Upper lobe of right lung (tissue), 1 donor: ENCODE measurements at regions not wholly inside any gene's neighbourhood (a gene's known extent, or its start where the extent isn't known, plus 50 kb on each side); places are given as distances from the start of the nearest gene placed in this dataset.

Experiments
- ATAC-seq: fragments of 200-7000 bp; cut with Tn5 transposase; one replicate; pipeline ENCODE4 v1.9.1; 2020; ENCODE audit warnings: mild to moderate bottlenecking, moderate library complexity
- DNase-seq: peaks from one replicate; pipeline ENCODE4 v3.0.0-alpha.2; 2020
- H3K27ac ChIP-seq: fragments of 200-600 bp; one replicate; pipeline ENCODE4 v1.8.0; 2022
- H3K27me3 ChIP-seq: fragments of 200-600 bp; one replicate; pipeline ENCODE4 v1.8.0; 2022; ENCODE audit warnings: mild to moderate bottlenecking
- H3K36me3 ChIP-seq: fragments of 200-600 bp; one replicate; pipeline ENCODE4 v1.8.0; 2022
- H3K4me1 ChIP-seq: fragments of 200-600 bp; one replicate; pipeline ENCODE4 v1.8.0; 2022
- H3K4me3 ChIP-seq: fragments of 200-600 bp; one replicate; pipeline ENCODE4 v1.8.0; 2022; ENCODE audit warnings: mild to moderate bottlenecking
- H3K9me3 ChIP-seq: fragments of 200-600 bp; one replicate; pipeline ENCODE4 v1.8.0; 2022
- intact Hi-C: fragments of 100-400 bp; cut with DNase I; formaldehyde crosslinking; loops from one replicate; pipeline ENCODE4 v1.11.0; 2022
- TF ChIP-seq, protein P1 (sequence below): fragments of 200-600 bp; IDR thresholded peaks from one replicate; pipeline ENCODE4 v1.8.0; 2022; ENCODE audit warnings: antibody characterized with exemption
- donor health status: DM: no; HTN: yes; CAD: no; lungs with severe emphysema.

DNA sequence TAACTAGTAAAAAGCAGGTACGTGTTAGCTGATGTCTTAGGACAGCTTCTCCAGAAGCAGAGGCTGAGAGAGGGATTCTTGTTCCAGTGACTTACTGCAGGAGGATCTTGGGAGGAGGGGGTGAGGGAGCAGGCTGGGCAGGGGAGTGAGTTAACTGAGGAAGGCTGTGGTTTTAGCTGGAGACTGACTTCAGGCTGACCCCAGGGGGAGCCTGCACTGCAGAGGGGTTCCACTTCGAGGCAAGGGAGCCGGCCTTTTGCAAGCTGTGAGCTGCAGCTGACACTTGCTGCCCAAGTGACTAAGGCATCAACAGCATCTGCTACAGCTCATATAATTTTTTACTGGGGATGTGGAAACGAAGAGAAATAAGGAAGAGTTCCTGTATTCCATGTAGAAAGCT is 50.4 kb upstream of the SOD1 start:
- ATAC-seq (no peak), DNase-seq (no peak)
- Histone ChIP-seq H3K27ac (no peak overlapping the region), H3K27me3 (no peaks in the 10 kb centered on the region), H3K9me3 (no peaks in the 10 kb centered on the region), H3K36me3 (no peaks in the 10 kb centered on the region), H3K4me3 (no peak overlapping the region), H3K4me1 (no peaks in the 10 kb centered on the region)
- intact Hi-C loops = loop anchor here (5.0 kb wide), 1 partner anchor 412 kb away; no protein-coding TSS in a partner anchor
- TF ChIP-seq, protein P1, sequence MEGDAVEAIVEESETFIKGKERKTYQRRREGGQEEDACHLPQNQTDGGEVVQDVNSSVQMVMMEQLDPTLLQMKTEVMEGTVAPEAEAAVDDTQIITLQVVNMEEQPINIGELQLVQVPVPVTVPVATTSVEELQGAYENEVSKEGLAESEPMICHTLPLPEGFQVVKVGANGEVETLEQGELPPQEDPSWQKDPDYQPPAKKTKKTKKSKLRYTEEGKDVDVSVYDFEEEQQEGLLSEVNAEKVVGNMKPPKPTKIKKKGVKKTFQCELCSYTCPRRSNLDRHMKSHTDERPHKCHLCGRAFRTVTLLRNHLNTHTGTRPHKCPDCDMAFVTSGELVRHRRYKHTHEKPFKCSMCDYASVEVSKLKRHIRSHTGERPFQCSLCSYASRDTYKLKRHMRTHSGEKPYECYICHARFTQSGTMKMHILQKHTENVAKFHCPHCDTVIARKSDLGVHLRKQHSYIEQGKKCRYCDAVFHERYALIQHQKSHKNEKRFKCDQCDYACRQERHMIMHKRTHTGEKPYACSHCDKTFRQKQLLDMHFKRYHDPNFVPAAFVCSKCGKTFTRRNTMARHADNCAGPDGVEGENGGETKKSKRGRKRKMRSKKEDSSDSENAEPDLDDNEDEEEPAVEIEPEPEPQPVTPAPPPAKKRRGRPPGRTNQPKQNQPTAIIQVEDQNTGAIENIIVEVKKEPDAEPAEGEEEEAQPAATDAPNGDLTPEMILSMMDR = no peak

DNA sequence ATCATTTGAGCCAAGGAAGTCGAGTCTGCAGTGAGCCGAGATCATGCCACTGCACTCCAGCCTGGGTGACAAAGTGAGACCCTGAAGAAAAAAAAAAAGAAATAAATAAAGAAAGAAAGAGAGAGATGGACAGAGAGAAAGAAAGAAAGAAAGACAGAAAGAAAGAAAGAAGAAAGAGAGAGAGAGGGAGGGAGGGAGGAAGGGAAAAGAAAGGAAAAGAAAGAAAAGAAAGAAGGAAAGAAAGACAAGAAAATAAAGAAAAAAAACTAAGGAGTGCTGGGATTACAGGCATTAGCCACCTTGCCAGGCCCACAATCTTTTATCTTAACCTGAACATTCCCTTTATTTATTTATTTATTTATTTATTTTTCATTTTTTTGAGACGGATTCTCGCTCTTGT is 51.7 kb upstream of the SOD1 start:
- ATAC-seq (no peak), DNase-seq (no peak)
- Histone ChIP-seq H3K27ac (no peak overlapping the region), H3K4me1 (no peaks in the 10 kb centered on the region), H3K27me3 (no peaks in the 10 kb centered on the region), H3K9me3 (no peaks in the 10 kb centered on the region), H3K4me3 (no peak overlapping the region), H3K36me3 (no peaks in the 10 kb centered on the region)
- intact Hi-C loops = loop anchor here (5.0 kb wide), 1 partner anchor 410 kb away; no protein-coding TSS in a partner anchor
- TF ChIP-seq, protein P1 = no peak

DNA sequence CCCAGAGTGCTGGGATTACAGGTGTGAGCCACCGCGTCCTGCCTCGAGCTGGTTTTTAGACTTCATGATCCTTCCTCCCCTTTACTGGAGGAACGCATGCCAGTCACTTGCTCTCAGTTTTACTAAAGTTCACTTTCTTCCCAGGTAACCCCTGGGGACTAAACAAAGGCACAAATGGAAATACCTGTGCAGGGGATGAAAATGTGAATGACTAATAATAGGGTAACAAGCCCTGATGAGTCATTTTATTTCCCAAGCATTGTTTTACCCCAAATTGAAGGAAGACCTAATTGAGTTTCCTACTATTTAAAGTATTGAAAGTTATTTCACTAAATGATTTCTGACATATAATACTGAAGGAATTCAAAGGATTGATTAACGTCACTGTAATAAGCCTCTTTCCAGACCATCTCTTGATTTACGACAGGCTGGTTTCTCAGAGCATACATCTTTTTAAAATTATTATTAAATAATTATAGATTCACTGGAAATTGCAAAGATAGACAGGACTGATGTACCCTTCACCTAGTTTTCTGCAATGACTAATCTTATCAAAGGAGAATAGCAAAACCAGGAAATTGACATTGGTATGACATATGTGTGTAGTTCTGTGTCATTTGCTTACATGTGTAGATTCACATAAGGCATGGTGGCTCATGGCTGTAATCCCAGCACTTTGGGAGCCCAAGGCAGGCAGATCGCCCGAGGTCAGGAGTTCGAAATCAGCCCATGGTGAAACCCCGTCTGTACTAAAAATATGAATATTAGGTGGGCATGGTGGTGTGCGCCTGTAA is 53.2 kb upstream of the SOD1 start:
- intact Hi-C loops = loop anchor here (5.0 kb wide), 1 partner anchor 409 kb away; no protein-coding TSS in a partner anchor
- no peak for ATAC-seq

DNA sequence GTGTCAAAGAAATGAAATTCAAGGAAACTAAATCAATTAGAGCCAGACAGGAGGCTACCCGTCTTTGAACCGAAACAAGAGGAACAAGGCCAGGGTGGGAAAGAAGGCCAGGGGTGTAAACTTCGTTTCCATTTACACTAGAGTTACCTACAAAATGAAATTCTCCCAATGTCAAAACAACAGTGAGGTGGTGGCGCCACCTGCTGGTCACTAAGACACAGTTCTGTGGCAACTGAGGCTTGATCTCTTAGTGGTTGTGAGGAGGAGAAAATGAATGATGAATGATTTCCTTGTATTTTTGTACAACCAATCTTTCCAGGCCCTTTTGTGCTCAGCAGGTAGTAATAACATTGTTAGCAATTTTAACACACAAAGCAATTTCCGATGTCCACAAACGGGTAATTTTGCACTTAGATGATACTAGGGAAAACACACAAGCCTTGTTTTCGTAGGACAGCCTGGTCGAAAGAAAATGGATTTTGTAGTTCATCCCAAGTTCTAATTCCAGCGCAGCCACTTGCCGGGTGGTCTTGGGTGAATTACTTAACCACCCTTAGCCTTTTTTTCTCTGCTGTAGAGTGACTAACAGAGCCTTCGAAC is 54.8 kb upstream of the SOD1 start:
- ATAC-seq (peak; percentile 88), DNase-seq (peak; percentile 79)
- TF ChIP-seq, protein P1 = peak; percentile 94

More for the DNA sequence above, 53.2 kb upstream of the SOD1 start:
- Histone ChIP-seq H3K36me3 (no peaks in the 10 kb centered on the region), H3K27me3 (no peaks in the 10 kb centered on the region), H3K4me3 (no peak overlapping the region), H3K9me3 (no peaks in the 10 kb centered on the region), H3K4me1 (no peaks in the 10 kb centered on the region), H3K27ac (no peak overlapping the region)
- TF ChIP-seq, protein P1 = no peak
- no peak for DNase-seq

DNA sequence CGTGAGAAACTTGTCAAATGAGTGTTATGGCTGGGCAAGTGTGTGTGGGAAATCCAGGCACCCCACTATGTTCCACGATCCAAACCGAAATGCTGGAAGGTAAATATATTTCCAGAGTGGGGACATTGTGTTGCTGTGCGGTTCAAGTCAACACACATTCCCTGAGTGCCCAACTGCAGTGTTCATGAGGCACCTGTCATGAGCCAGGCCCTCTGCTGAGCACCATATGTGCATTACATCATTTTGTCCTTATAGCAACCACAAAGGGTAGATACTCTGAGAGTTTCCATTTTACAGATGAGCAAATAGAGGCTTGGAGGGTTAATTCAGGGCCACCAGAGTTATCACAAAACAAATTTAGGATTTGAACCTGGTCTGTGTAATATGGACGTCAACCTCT is 59.9 kb upstream of the SOD1 start:
- Histone ChIP-seq H3K9me3 (no peaks in the 10 kb centered on the region), H3K4me3 (no peak overlapping the region), H3K36me3 (no peaks in the 10 kb centered on the region), H3K27ac (no peak overlapping the region), H3K4me1 (no peaks in the 10 kb centered on the region), H3K27me3 (no peaks in the 10 kb centered on the region)
- ATAC-seq (no peak), DNase-seq (no peak)
- TF ChIP-seq, protein P1 = no peak
- intact Hi-C loops = no loop called here

More for the DNA sequence above, 54.8 kb upstream of the SOD1 start:
- intact Hi-C loops = loop anchor here (5.0 kb wide), 1 partner anchor 407 kb away; no protein-coding TSS in a partner anchor
- no peaks in the 10 kb centered on the region for H3K9me3 ChIP-seq
- H3K4me3 ChIP-seq = no peak overlapping the region
- H3K36me3 ChIP-seq = no peaks in the 10 kb centered on the region
- no peaks in the 10 kb centered on the region for H3K4me1 ChIP-seq
- H3K27ac ChIP-seq = no peak overlapping the region
- H3K27me3 ChIP-seq = no peaks in the 10 kb centered on the region
